SH-SY5Y (cell line): ENCODE measurements at regions not wholly inside any gene's neighbourhood (a gene's known extent, or its start where the extent isn't known, plus 50 kb on each side); places are given as distances from the start of the nearest gene placed in this dataset.

Experiments used
- GATA2 ChIP-seq: IDR thresholded peaks from 2 replicates; pipeline ENCODE4 v1.6.1; 2011; ENCODE audit warnings: mild to moderate bottlenecking, low read depth, low read length
- GATA3 ChIP-seq: IDR thresholded peaks from 2 replicates; pipeline ENCODE4 v1.6.1; 2011; ENCODE audit warnings: low read depth, mild to moderate bottlenecking, low read length, moderate library complexity

DNA sequence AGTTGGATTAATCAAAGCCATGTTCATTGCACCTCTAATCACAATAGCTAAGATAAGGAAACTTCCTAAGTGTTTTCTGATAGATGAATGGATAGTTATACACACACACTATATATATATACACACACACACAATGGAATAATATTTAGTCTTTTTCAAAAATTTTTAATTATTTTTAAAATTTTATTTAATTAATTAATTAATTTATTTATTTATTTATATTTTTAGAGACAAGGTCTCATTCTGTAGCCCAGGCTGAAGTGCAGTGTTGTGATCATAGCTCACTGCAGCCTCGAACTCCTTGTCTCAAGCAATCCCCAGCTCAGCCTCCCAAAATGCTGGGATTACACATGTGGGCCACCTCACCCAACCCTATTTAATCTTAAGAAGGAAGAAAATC lies 481.0 kb upstream of the TNP1 start:
- TF ChIP-seq GATA2, result no peak
- no peak for TF ChIP-seq GATA3
